ENCODE measurements at regions not wholly inside any gene's neighbourhood (a gene's known extent, or its start where the extent isn't known, plus 50 kb on each side); places are given as distances from the start of the nearest gene placed in this dataset.
"Not testable (repeated sequence)": the region's sequence is repeated elsewhere in the genome, so short reads cannot be mapped to it uniquely, and the experiment has no call there.

- DNase-seq, result not testable (repeated sequence)
Observed at GRCh38 chrX:35221391-35221790, 278.8 kb downstream of the FAM47B start.

- DNase-seq, result no peak
Observed at GRCh38 chrX:35244088-35244741, 301.6 kb downstream of the FAM47B start.

GRCh38 chrX:35244796-35245508, 302.4 kb downstream of the FAM47B start:
- peak in 1 of 56 donors; percentile 0 for DNase-seq

- DNase-seq, result no peak
Observed at GRCh38 chrX:35251226-35251625, 308.6 kb downstream of the FAM47B start.

- no peak for DNase-seq
Observed at GRCh38 chrX:35276115-35276514, 333.5 kb downstream of the FAM47B start.

- no peak for DNase-seq
Observed at GRCh38 chrX:35285289-35285962, 342.8 kb downstream of the FAM47B start.

- no peak for DNase-seq
Observed at GRCh38 chrX:35288657-35289056, 346.1 kb downstream of the FAM47B start.

GRCh38 chrX:35289952-35290351, 347.4 kb downstream of the FAM47B start:
- no peak for DNase-seq

GRCh38 chrX:35291013-35291412, 348.4 kb downstream of the FAM47B start:
- no peak for DNase-seq

GRCh38 chrX:35292522-35292921, 349.9 kb downstream of the FAM47B start:
- no peak for DNase-seq

GRCh38 chrX:35305037-35305436, 362.4 kb downstream of the FAM47B start:
- DNase-seq, result not testable (repeated sequence)

GRCh38 chrX:35339796-35340195, 397.2 kb downstream of the FAM47B start:
- DNase-seq, result no peak

- DNase-seq, result no peak
Observed at GRCh38 chrX:35340465-35340864, 397.9 kb downstream of the FAM47B start.

GRCh38 chrX:35351212-35351611, 408.6 kb downstream of the FAM47B start:
- no peak for DNase-seq

- DNase-seq, result no peak
Observed at GRCh38 chrX:35351795-35352483, 409.3 kb downstream of the FAM47B start.

GRCh38 chrX:35357656-35358055, 415.1 kb downstream of the FAM47B start:
- DNase-seq, result no peak

- DNase-seq, result no peak
Observed at GRCh38 chrX:35362866-35363265, 420.3 kb downstream of the FAM47B start.

- no peak for DNase-seq
Observed at GRCh38 chrX:35374116-35374515, 424.0 kb upstream of the MAGEB16 start.

GRCh38 chrX:35380808-35381700, 417.1 kb upstream of the MAGEB16 start:
- no peak for DNase-seq

- not testable (repeated sequence) for DNase-seq
Observed at GRCh38 chrX:35381709-35382108, 416.4 kb upstream of the MAGEB16 start.

GRCh38 chrX:35382966-35383365, 415.2 kb upstream of the MAGEB16 start:
- DNase-seq, result no peak

All from nucleus accumbens (tissue), 56 donors.